Epithelial cell of proximal tubule (primary cell): ENCODE measurements at regions not wholly inside any gene's neighbourhood (a gene's known extent, or its start where the extent isn't known, plus 50 kb on each side); places are given as distances from the start of the nearest gene placed in this dataset.
"Not testable (repeated sequence)": the region's sequence is repeated elsewhere in the genome, so short reads cannot be mapped to it uniquely, and the experiment has no call there.

ENCODE experiments used
- DNase-seq: peaks from one replicate; pipeline ENCODE4 v3.0.0-alpha.2; 2011; ENCODE audit warnings: low read depth
- H3K4me3 ChIP-seq: 2 replicates; pipeline ENCODE4 v1.5.1; 2011; ENCODE audit warnings: low read depth, mild to moderate bottlenecking, low read length
- TF ChIP-seq, protein P1 (sequence below): conservative IDR thresholded peaks from 2 replicates; pipeline ENCODE4 v1.5.1; 2012; ENCODE audit warnings: low read depth, mild to moderate bottlenecking, low read length

- not testable (repeated sequence) for DNase-seq, H3K4me3 ChIP-seq
Observed at GRCh38 chr1:78203410-78203982, 157.7 kb downstream of the GIPC2 start.

DNA sequence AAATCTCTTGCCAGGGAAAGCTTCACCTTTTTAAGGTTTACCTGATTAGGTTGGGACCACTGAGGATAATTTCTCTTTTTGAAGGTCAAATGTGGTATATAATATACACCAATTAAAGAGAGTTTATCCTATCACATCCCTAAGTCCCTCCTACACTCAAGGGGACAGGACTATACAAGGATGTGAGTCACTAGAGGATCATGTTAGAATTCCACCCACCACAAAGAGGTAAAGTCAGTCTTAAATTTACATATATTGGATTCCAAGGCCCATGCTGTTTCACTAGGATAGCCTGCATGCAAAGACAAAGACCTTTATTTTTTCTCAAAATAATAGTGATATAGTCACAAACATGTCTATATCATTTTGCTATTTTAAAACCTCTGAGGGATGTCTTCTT, 164.4 kb downstream of the GIPC2 start:
- TF ChIP-seq, protein P1, sequence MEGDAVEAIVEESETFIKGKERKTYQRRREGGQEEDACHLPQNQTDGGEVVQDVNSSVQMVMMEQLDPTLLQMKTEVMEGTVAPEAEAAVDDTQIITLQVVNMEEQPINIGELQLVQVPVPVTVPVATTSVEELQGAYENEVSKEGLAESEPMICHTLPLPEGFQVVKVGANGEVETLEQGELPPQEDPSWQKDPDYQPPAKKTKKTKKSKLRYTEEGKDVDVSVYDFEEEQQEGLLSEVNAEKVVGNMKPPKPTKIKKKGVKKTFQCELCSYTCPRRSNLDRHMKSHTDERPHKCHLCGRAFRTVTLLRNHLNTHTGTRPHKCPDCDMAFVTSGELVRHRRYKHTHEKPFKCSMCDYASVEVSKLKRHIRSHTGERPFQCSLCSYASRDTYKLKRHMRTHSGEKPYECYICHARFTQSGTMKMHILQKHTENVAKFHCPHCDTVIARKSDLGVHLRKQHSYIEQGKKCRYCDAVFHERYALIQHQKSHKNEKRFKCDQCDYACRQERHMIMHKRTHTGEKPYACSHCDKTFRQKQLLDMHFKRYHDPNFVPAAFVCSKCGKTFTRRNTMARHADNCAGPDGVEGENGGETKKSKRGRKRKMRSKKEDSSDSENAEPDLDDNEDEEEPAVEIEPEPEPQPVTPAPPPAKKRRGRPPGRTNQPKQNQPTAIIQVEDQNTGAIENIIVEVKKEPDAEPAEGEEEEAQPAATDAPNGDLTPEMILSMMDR: no peak
- DNase-seq: no peak
- H3K4me3 ChIP-seq: no peak overlapping the region

DNA sequence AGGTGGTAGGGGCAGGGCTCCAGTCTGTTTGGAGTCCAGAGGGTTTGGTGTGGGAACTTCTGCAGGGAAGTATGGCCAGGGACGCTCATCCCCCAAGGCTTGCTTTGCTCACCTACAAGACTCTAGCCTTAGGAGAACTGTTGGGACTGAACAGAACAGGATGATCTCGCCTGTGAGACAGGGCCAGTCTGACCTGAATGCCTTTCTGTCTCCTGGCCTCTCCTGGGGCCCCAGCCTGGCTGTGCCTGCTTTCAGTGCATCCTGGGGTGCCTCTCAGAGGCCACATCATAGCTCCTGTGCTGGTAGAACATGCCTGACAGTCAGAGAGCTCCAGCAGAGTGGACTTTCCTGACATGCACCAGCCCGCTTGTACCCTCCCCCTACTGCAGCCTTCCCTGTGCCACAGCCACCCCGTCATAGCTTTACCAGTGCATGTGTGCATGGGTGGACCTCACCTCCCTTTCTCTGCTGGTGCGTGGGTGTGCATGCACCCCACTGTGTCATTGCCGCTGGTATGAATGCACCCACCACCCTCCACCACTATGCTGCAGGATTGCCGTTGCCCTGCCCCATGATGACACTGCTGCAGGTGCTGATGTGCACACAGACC, 165.8 kb downstream of the GIPC2 start:
- TF ChIP-seq, protein P1: no peak
- DNase-seq: no peak
- no peak overlapping the region for H3K4me3 ChIP-seq

GRCh38 chr1:78214334-78214733, 168.6 kb downstream of the GIPC2 start:
- DNase-seq: no peak
- TF ChIP-seq, protein P1: no peak
- no peak overlapping the region for H3K4me3 ChIP-seq

DNA sequence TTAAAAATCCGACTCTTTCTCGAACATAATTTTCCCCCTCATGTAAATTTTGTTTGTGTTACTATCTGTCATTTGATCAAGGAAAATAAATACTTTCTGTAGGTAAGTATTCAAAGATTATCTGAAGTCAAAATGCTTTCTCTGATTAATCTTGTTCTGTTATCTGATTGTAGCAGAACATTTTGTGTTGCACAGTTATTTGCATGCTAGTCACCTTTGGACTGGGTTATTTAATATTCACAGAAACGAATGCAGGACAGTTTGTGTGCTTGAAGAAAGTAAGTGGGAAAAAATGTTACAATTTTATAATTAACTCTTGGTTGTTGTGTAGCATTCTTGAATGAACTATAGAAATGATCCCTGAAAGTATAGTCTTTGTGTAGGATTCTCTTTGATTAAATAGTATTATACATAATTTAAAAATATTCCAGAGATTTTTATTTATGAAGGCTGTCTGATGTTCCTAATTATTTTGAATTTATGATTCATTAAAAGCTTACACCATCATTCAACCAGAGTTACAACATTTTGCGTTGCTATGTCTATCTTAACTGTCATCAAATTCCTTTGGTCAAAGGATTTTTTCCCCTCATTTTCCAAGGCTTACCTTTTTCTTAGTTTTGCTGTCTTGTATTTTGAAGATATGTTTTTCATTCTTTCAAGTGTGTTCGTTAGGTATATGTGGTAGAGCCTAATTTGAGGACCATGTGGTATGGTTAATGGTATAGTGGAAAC, 176.6 kb downstream of the GIPC2 start:
- TF ChIP-seq, protein P1: no peak
- H3K4me3 ChIP-seq: no peak overlapping the region
- DNase-seq: no peak

- no peak for DNase-seq
- TF ChIP-seq, protein P1: no peak
- no peak overlapping the region for H3K4me3 ChIP-seq
Observed at GRCh38 chr1:78222960-78223358, 177.2 kb downstream of the GIPC2 start.

- peak; percentile 86 for DNase-seq
- no peak overlapping the region for H3K4me3 ChIP-seq
- TF ChIP-seq, protein P1: no peak
Observed at GRCh38 chr1:78223417-78224215, 177.8 kb downstream of the GIPC2 start.
